ENCODE measurements at regions not wholly inside any gene's neighbourhood (a gene's known extent, or its start where the extent isn't known, plus 50 kb on each side); places are given as distances from the start of the nearest gene placed in this dataset.

GRCh38 chrX:69277369-69277990, 112.2 kb upstream of the PJA1 start:
- DNase-seq, result no peak

DNA sequence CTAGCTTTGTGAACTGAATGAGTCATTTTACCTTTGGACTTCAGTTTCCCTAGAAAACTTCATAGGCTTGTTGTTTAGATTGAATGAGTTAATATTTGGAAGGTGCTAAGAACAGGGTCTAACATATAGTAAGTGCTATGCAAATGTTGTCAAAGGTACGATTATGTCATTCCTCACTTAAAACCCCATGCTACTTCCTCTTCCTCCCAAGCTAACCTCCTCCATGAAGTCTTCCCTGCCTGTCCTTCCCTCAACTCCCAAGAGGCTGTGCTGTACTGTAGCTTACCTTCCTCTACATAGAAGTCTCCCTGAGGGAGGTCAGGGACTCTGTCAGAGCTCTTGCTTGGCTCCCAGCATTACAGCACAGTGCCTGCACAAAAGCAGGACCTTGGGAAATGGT, 103.4 kb upstream of the PJA1 start:
- DNase-seq, result no peak

GRCh38 chrX:69264158-69264581, 98.9 kb upstream of the PJA1 start:
- DNase-seq, result no peak

- DNase-seq, result no peak
These were observed 98.1 kb upstream of the PJA1 start for GRCh38 chrX:69263251-69263820.

GRCh38 chrX:69262036-69262936, 97.0 kb upstream of the PJA1 start:
- no peak for DNase-seq

GRCh38 chrX:69260169-69260568, 94.9 kb upstream of the PJA1 start:
- DNase-seq, result no peak

GRCh38 chrX:69258893-69259292, 93.6 kb upstream of the PJA1 start:
- DNase-seq, result no peak

DNA sequence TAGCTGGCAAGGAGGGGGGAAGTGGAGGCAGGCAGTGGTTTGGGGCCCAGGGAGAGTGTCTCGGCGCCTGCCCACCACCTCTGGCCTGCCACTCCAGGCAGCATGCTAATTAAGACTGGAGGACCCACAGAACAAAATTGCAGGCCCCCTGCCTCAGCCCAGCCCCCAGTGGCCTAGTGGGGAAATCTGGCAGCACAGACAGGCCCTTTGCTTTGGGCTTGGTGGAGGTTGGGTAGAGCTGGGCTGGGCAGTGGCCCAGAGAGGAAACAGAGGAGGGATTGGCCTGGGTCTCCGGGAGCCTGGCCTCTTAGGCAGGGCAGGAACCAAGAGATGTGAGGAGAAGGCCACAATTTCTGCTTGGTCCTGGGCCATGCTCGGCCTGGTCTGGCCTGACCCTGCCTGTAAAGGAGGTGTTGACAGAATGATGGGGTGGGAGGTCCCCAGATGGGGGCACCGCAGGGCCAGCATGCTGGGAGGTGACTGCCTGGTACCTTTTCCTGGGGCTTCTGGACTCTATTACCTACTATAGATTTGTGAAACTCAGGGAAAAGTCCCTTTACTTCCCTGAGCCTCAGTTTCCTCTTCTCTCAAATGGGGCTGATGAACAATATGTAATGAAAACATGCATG, 92.4 kb upstream of the PJA1 start:
- no peak for DNase-seq

GRCh38 chrX:69256291-69256565, 91.0 kb upstream of the PJA1 start:
- no peak for DNase-seq

DNA sequence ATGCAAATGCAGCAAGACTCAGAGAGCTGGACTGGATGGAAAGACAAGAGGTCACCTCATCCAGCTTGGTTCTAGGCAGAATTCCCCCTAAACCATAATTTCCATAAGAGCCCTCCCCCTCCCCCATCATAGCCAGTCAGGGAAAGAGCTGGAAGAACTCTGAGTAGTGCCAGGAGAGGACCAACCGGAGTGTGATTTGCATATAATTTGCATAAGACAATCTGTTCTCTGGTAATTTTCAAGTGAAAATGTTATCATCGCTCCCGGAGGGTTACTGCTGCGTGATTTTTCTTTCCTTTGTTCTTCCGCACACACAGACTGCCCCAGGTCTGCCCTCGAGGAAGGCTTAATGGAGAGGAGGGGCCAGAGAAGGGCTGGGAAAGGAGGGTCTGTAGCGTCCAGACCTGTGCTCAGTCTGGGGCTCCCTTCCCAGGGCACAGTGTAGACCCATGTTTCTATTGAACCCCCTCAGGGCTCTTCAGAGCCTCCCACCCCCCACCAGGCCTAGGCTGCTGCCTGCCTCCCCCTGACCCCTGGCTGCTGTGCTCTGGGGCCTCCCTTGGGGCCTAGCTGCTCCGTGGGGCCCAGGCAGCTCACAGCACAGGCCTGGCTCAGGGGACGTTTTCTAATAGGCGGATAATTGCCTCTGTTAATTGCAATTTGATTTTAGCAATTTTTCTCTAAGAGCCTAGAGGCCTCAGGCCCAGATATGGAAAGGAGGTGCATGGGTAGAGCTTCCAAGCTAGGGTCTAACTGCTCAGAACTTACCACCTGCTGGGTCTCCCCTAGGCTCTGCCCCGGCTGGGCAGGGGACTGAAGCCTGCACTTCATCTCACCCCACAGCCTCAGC, 90.4 kb upstream of the PJA1 start:
- DNase-seq, result no peak

DNA sequence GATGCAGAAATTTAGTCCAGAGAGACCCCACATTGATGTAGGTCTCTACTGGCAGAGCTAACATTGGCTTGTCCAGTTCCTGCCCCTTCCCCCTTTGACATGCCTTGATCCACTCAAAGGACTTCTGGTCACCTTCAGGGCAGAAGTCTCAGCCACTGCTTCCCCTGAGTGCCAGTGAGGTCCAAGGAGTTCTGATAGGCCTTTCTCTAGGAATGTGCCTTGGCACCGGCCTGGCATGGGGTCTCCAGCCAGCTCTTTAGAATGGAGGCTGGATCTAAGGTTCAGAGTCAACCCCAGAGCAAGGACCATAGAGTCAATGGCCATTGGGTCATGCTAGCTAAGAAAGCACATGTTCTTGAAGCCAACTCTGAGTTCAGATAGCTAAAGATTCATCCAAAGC, 88.6 kb upstream of the PJA1 start:
- no peak for DNase-seq

- DNase-seq, result no peak
These were observed 78.0 kb upstream of the PJA1 start for GRCh38 chrX:69243276-69243675.

GRCh38 chrX:69238887-69239231, 73.6 kb upstream of the PJA1 start:
- DNase-seq, result no peak

- DNase-seq, result no peak
These were observed 73.0 kb upstream of the PJA1 start for GRCh38 chrX:69238114-69238886.

DNA sequence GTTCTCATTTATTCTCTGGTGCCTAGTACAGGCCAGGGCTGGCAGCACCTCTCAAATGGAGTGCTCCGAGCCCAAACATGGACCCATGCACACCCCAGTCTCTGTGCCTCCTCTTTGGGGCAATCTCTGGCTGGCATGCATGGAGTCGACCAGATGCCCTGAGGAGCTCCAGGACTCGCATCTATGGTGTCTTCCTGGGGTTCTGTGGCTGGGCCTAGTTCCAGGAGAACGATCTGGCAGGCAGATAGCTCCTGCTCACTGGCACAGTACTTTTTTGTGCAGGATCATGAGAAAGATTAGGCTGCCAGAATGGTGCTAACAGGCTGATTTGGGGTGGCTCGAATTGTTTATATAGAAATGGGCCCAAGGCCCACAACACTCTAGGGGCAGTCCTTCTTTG, 72.0 kb upstream of the PJA1 start:
- DNase-seq, result no peak

DNA sequence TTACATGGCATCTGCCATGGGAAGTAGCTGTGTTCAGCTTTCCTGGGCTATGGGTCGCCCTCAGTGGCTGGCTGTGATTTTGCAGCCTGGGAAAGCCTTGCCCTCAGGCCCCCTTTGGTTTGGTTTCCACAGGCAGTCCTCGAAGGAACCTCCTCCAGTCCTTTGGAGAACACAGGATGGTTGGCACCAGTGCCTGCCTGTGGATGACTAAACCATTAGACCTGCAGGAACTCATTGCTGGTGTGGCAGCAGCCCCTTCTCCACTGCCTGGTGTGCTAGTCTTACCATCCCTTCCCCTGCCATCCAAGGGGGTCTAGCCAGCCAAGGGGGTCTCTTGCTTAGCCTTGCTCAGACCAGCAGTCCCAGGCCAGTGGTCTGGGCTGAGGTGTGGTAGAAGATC, 71.4 kb upstream of the PJA1 start:
- DNase-seq, result no peak

- DNase-seq, result no peak
These were observed 69.4 kb upstream of the PJA1 start for GRCh38 chrX:69234624-69235023.

GRCh38 chrX:69232945-69233344, 67.7 kb upstream of the PJA1 start:
- DNase-seq, result no peak

DNA sequence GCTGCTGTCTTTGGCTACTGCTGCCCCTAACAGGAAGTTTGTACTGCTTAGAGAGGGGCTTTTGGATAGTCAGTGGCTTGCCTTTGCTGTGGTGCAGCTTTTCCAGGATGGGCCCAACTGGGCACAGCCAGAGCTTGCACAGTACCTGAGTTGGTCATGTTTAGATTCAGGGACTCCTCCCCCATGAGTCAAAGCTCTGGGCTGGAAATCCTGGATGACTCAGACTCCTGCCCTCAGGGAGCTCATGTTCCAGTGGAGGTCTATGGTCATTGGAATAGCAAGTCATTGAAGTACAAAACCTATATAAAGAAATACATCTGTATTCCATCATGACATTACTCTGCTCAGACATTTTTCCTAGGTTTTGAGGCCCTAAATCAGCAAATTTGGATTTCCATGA, 66.7 kb upstream of the PJA1 start:
- DNase-seq, result no peak

DNA sequence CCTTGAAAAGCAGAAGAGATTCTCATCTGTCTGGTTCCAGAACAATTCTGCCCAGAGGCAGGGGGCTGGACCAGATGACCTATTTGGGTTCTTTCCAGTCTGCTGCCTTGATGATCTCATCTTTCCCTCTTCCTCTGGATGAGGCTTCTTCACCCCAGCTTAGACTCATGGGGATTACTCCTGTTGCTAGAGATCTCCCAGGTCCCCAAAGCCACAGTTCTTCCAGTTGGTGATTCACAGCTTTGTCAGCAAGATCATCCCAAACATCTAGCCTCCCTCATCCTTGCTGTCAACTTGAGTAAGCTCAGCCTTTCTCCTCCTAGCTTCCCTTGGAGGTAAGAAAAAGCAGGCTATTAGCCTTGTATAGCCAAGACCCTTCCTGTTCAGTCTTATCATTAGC, 64.2 kb upstream of the PJA1 start:
- DNase-seq, result no peak

DNA sequence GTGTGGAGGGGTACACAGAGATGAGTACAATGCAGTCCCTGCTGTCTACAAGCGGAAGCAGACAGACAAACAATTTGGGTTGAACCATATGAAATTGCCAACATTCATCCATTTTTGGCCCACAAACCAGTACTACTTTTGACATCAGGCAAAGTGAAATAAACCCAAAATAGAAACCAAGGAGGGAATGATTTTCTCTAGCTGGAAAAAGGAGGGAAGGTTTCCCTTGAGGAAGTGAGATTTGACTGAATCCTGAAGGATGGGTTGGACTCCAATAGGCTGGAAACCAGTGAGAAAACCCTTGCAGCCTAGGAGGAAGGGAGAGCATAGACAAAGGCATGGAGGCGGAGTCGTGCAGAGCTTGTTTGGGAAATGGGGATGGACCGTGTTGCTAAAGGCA, 63.5 kb upstream of the PJA1 start:
- no peak for DNase-seq
